OCI-LY1 (cell line): ENCODE measurements at regions not wholly inside any gene's neighbourhood (a gene's known extent, or its start where the extent isn't known, plus 50 kb on each side); places are given as distances from the start of the nearest gene placed in this dataset.

Experiments
- H2AFZ ChIP-seq: fragments of 200-600 bp; sonication (generic), shearing (Covaris generic); 2 replicates; pipeline ENCODE4 v1.6.0; 2014; ENCODE audit warnings: antibody characterized with exemption, mild to moderate bottlenecking, low read length
- H3F3A ChIP-seq: fragments of 200-600 bp; sonication (generic), shearing (Covaris generic); 2 replicates; pipeline ENCODE4 v1.6.0; 2014; ENCODE audit warnings: mild to moderate bottlenecking, antibody characterized with exemption, low read length, moderate library complexity; ENCODE audit not compliant: insufficient read depth
- H3K27ac ChIP-seq: fragments of 200-600 bp; sonication (generic); 2 replicates; pipeline ENCODE4 v1.5.1; 2014; ENCODE audit warnings: low read length, mixed run types, mild to moderate bottlenecking, low read depth; ENCODE audit not compliant: poor library complexity, severe bottlenecking
- H3K27me3 ChIP-seq: fragments of 200-600 bp; sonication (generic); 2 replicates; pipeline ENCODE4 v1.6.0; 2014; ENCODE audit warnings: antibody characterized with exemption, mild to moderate bottlenecking, low read length, moderate library complexity; ENCODE audit not compliant: insufficient read depth
- H3K36me3 ChIP-seq: fragments of 200-600 bp; sonication (generic); 2 replicates; pipeline ENCODE4 v1.6.1; 2014; ENCODE audit warnings: mild to moderate bottlenecking, antibody characterized with exemption, low read length, moderate library complexity, mixed read lengths; ENCODE audit not compliant: insufficient read depth
- H3K4me1 ChIP-seq: fragments of 200-600 bp; sonication (generic); 2 replicates; pipeline ENCODE4 v1.5.1; 2014; ENCODE audit warnings: mild to moderate bottlenecking, low read length, moderate library complexity; ENCODE audit not compliant: insufficient read depth, severe bottlenecking
- H3K4me2 ChIP-seq: fragments of 200-600 bp; sonication (generic), shearing (Covaris generic); 2 replicates; pipeline ENCODE4 v1.6.1; 2014; ENCODE audit warnings: low read length
- H3K4me3 ChIP-seq: fragments of 200-600 bp; sonication (generic); 2 replicates; pipeline ENCODE4 v1.5.1; 2014; ENCODE audit warnings: low read length, low read depth, mild to moderate bottlenecking, mixed read lengths; ENCODE audit not compliant: poor library complexity, severe bottlenecking
- H3K79me2 ChIP-seq: fragments of 200-600 bp; shearing (Covaris generic); 2 replicates; pipeline ENCODE4 v1.6.1; 2016; ENCODE audit warnings: mixed run types, low read length, mixed read lengths; ENCODE audit not compliant: insufficient read depth
- H3K9ac ChIP-seq: fragments of 200-600 bp; sonication (generic), shearing (Covaris generic); 2 replicates; pipeline ENCODE4 v1.6.1; 2014; ENCODE audit warnings: mild to moderate bottlenecking, low read length, mixed read lengths
- H3K9me2 ChIP-seq: fragments of 200-600 bp; sonication (generic), shearing (Covaris generic); 2 replicates; pipeline ENCODE4 v1.6.1; 2014; ENCODE audit warnings: low read depth, mild to moderate bottlenecking, low read length, mixed read lengths
- H3K9me3 ChIP-seq: fragments of 200-600 bp; shearing (Covaris generic); 2 replicates; pipeline ENCODE4 v1.6.1; 2014; ENCODE audit warnings: low read length, mixed read lengths
- H4K20me1 ChIP-seq: fragments of 200-600 bp; sonication (generic), shearing (Covaris generic); 2 replicates; pipeline ENCODE4 v1.6.0; 2016; ENCODE audit warnings: mild to moderate bottlenecking, low read length; ENCODE audit not compliant: insufficient read depth
- EZH2 ChIP-seq: fragments of 200-600 bp; sonication (generic), shearing (Covaris generic); IDR thresholded peaks from 2 replicates; pipeline ENCODE4 v1.8.0; 2017; ENCODE audit warnings: borderline replicate concordance, mixed run types, mild to moderate bottlenecking, antibody characterized with exemption, low read length, moderate library complexity, mixed read lengths
- TF ChIP-seq, protein P1 (sequence below): fragments of 200-600 bp; sonication (generic), shearing (Covaris generic); IDR thresholded peaks from 2 replicates; pipeline ENCODE4 v1.5.1; 2017; ENCODE audit warnings: mild to moderate bottlenecking, antibody characterized with exemption, low read length, moderate library complexity, mixed read lengths

- no peaks in the 10 kb centered on the region for H3K79me2 ChIP-seq
Measured at GRCh38 chr21:30986965-30987364, 51.3 kb downstream of the KRTAP19-8 start.

GRCh38 chr21:30984889-30985288 is 53.4 kb downstream of the KRTAP19-8 start:
- Histone ChIP-seq H3K4me3 (no peak overlapping the region), H4K20me1 (no peaks in the 10 kb centered on the region), H3K27me3 (no peaks in the 10 kb centered on the region), H3K79me2 (no peaks in the 10 kb centered on the region), H3K9me3 (no peaks in the 10 kb centered on the region), H3K27ac (no peak overlapping the region), H3K9ac (no peak overlapping the region), H3K9me2 (no peaks in the 10 kb centered on the region), H3F3A (no peaks in the 10 kb centered on the region), H2AFZ (no peak overlapping the region), H3K4me2 (no peak overlapping the region), H3K36me3 (no peaks in the 10 kb centered on the region), H3K4me1 (no peaks in the 10 kb centered on the region)
- TF ChIP-seq, protein P1, sequence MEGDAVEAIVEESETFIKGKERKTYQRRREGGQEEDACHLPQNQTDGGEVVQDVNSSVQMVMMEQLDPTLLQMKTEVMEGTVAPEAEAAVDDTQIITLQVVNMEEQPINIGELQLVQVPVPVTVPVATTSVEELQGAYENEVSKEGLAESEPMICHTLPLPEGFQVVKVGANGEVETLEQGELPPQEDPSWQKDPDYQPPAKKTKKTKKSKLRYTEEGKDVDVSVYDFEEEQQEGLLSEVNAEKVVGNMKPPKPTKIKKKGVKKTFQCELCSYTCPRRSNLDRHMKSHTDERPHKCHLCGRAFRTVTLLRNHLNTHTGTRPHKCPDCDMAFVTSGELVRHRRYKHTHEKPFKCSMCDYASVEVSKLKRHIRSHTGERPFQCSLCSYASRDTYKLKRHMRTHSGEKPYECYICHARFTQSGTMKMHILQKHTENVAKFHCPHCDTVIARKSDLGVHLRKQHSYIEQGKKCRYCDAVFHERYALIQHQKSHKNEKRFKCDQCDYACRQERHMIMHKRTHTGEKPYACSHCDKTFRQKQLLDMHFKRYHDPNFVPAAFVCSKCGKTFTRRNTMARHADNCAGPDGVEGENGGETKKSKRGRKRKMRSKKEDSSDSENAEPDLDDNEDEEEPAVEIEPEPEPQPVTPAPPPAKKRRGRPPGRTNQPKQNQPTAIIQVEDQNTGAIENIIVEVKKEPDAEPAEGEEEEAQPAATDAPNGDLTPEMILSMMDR, result no peak
- TF ChIP-seq EZH2, result no peak

More at GRCh38 chr21:30986965-30987364, 51.3 kb downstream of the KRTAP19-8 start:
- Histone ChIP-seq H3K9ac (no peak overlapping the region), H2AFZ (no peak overlapping the region), H3K4me2 (no peak overlapping the region), H3K4me3 (no peak overlapping the region), H3K9me2 (no peaks in the 10 kb centered on the region), H3K27ac (no peak overlapping the region), H3K9me3 (no peaks in the 10 kb centered on the region), H3K4me1 (no peaks in the 10 kb centered on the region), H3K27me3 (no peaks in the 10 kb centered on the region), H4K20me1 (no peaks in the 10 kb centered on the region), H3K36me3 (no peaks in the 10 kb centered on the region), H3F3A (no peaks in the 10 kb centered on the region)
- TF ChIP-seq, protein P1, result no peak
- no peak for TF ChIP-seq EZH2

DNA sequence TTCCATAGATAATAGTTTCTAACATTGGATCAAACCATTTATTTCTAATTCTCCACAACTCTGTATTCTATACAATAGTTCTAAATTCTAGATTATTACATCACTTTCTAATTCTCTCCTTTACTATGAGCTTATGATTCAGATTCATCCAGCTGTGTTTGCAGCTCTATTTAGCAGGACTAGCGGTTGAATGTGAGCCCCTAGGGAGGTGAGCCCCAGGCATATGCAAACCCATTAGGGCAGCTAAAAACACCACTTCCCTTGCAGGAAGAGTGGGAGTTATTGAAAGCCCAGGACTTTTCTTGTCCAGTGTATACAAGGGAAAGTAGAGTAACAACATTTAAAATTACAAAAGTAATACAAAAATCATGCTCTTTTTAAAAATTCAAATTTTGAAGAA is 56.9 kb downstream of the KRTAP19-8 start:
- no peaks in the 10 kb centered on the region for H3F3A ChIP-seq
- H4K20me1 ChIP-seq, result no peaks in the 10 kb centered on the region
- H3K9me2 ChIP-seq, result no peaks in the 10 kb centered on the region
- no peak for TF ChIP-seq EZH2
- TF ChIP-seq, protein P1, result no peak
- no peak overlapping the region for H3K4me3 ChIP-seq
- no peak overlapping the region for H2AFZ ChIP-seq
- no peaks in the 10 kb centered on the region for H3K4me1 ChIP-seq
- no peaks in the 10 kb centered on the region for H3K27me3 ChIP-seq
- no peaks in the 10 kb centered on the region for H3K36me3 ChIP-seq
- no peak overlapping the region for H3K4me2 ChIP-seq
- no peak overlapping the region for H3K9ac ChIP-seq
- H3K9me3 ChIP-seq, result no peaks in the 10 kb centered on the region
- no peaks in the 10 kb centered on the region for H3K79me2 ChIP-seq
- no peak overlapping the region for H3K27ac ChIP-seq
